KMS-11 (cell line): ENCODE measurements at regions not wholly inside any gene's neighbourhood (a gene's known extent, or its start where the extent isn't known, plus 50 kb on each side); places are given as distances from the start of the nearest gene placed in this dataset.

ENCODE experiments used
- H2AFZ ChIP-seq: fragments of 200-600 bp; sonication (generic); 2 replicates; pipeline ENCODE4 v1.6.1; 2016; ENCODE audit warnings: antibody characterized with exemption, mixed run types, low read depth
- H3K27ac ChIP-seq: fragments of 200-600 bp; sonication (generic); 2 replicates; pipeline ENCODE4 v1.6.1; 2016; ENCODE audit warnings: mild to moderate bottlenecking, mixed run types
- H3K27me3 ChIP-seq: fragments of 200-600 bp; sonication (generic); 2 replicates; pipeline ENCODE4 v1.6.1; 2017; ENCODE audit warnings: mild to moderate bottlenecking, low read depth, mixed run types, moderate library complexity; ENCODE audit not compliant: insufficient read depth
- H3K36me3 ChIP-seq: fragments of 200-600 bp; sonication (generic); 2 replicates; pipeline ENCODE4 v1.6.1; 2017; ENCODE audit warnings: mild to moderate bottlenecking, mixed run types; ENCODE audit not compliant: insufficient read depth
- H3K4me1 ChIP-seq: fragments of 200-600 bp; sonication (generic); 2 replicates; pipeline ENCODE4 v1.6.1; 2016; ENCODE audit warnings: mild to moderate bottlenecking, low read depth, mixed run types; ENCODE audit not compliant: poor library complexity, severe bottlenecking
- H3K4me2 ChIP-seq: fragments of 200-600 bp; sonication (generic); 2 replicates; pipeline ENCODE4 v1.7.0; 2016; ENCODE audit warnings: mild to moderate bottlenecking, mixed run types
- H3K4me3 ChIP-seq: fragments of 200-600 bp; sonication (generic); IDR thresholded peaks from 2 replicates; pipeline ENCODE4 v1.6.1; 2017; ENCODE audit warnings: low read depth, low read length, mixed read lengths; ENCODE audit not compliant: insufficient read depth
- H3K79me2 ChIP-seq: fragments of 200-600 bp; sonication (generic); 2 replicates; pipeline ENCODE4 v1.6.1; 2016; ENCODE audit warnings: low read depth, mixed run types; ENCODE audit not compliant: insufficient read depth
- H3K9ac ChIP-seq: fragments of 200-600 bp; sonication (generic); 2 replicates; pipeline ENCODE4 v1.6.1; 2016; ENCODE audit warnings: mild to moderate bottlenecking, mixed run types
- H4K20me1 ChIP-seq: fragments of 200-600 bp; sonication (generic); 2 replicates; pipeline ENCODE4 v1.6.1; 2016; ENCODE audit warnings: mild to moderate bottlenecking, mixed run types; ENCODE audit not compliant: insufficient read depth
- TF ChIP-seq, protein P1 (sequence below): fragments of 200-600 bp; sonication (generic); conservative IDR thresholded peaks from 2 replicates; pipeline ENCODE4 v1.6.1; 2017; ENCODE audit warnings: low read depth, mild to moderate bottlenecking, antibody characterized with exemption, low read length, moderate library complexity, mixed read lengths

GRCh38 chr12:23197266-23197665 is 572.3 kb downstream of the ETNK1 start:
- H3K27ac ChIP-seq: no peak overlapping the region
- no peaks in the 10 kb centered on the region for H3K4me1 ChIP-seq
- no peaks in the 10 kb centered on the region for H3K36me3 ChIP-seq
- H3K79me2 ChIP-seq: no peaks in the 10 kb centered on the region
- no peak overlapping the region for H3K9ac ChIP-seq
- no peak overlapping the region for H2AFZ ChIP-seq
- no peak overlapping the region for H3K4me2 ChIP-seq
- H3K27me3 ChIP-seq: no peaks in the 10 kb centered on the region
- H4K20me1 ChIP-seq: no peaks in the 10 kb centered on the region
- no peak overlapping the region for H3K4me3 ChIP-seq
- TF ChIP-seq, protein P1, sequence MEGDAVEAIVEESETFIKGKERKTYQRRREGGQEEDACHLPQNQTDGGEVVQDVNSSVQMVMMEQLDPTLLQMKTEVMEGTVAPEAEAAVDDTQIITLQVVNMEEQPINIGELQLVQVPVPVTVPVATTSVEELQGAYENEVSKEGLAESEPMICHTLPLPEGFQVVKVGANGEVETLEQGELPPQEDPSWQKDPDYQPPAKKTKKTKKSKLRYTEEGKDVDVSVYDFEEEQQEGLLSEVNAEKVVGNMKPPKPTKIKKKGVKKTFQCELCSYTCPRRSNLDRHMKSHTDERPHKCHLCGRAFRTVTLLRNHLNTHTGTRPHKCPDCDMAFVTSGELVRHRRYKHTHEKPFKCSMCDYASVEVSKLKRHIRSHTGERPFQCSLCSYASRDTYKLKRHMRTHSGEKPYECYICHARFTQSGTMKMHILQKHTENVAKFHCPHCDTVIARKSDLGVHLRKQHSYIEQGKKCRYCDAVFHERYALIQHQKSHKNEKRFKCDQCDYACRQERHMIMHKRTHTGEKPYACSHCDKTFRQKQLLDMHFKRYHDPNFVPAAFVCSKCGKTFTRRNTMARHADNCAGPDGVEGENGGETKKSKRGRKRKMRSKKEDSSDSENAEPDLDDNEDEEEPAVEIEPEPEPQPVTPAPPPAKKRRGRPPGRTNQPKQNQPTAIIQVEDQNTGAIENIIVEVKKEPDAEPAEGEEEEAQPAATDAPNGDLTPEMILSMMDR: no peak

DNA sequence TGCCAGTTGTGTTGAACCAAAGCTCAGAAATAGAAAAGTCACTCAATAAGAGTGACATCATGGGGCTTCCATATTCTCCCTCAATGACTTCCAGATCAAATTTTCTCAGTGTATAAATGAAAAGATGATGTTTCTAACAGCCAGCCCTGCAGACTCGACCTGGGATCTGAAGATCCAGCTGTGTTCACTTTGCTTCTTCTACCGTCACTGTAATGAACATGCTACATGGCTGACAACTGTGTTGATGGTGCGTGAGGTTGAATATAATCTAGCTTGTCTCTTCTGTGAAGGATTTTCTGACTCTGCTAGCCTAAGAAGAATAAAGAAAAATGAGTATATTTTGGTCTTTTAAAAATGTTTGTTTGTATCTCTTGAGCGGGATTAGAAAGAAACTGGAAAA is 577.8 kb downstream of the ETNK1 start:
- Histone ChIP-seq H2AFZ (no peak overlapping the region), H3K27ac (no peak overlapping the region), H3K27me3 (no peaks in the 10 kb centered on the region), H3K79me2 (no peaks in the 10 kb centered on the region), H3K9ac (no peak overlapping the region), H3K4me1 (no peaks in the 10 kb centered on the region), H3K4me2 (no peak overlapping the region), H4K20me1 (no peaks in the 10 kb centered on the region), H3K4me3 (no peak overlapping the region), H3K36me3 (no peaks in the 10 kb centered on the region)
- TF ChIP-seq, protein P1: no peak

GRCh38 chr12:23204933-23205778 is 580.2 kb downstream of the ETNK1 start:
- H3K4me3 ChIP-seq: no peak overlapping the region
- TF ChIP-seq, protein P1: peak; percentile 89
- no peak overlapping the region for H3K27ac ChIP-seq

DNA sequence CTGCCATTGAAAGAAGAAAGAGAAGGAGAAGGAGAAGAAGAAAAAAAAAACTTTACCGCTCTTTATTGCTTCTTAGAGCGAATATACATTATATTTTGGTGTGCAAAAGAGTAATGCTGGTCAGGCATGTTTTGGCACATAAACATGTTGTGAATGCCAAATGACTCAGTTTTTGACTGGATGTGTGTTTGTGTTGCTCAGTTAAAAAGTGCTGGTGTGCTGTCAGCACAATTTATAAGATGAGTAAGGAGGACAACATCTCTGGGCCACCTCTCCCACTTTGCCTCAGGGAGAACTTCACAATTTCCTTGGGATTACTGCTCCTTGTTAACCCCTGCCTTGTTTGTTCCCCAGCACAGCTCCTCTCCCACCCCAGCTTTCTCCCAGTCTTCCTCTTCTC is 584.8 kb downstream of the ETNK1 start:
- Histone ChIP-seq H2AFZ (no peak overlapping the region), H4K20me1 (no peaks in the 10 kb centered on the region), H3K4me3 (no peak overlapping the region), H3K9ac (no peak overlapping the region), H3K27ac (no peak overlapping the region), H3K79me2 (no peaks in the 10 kb centered on the region), H3K4me2 (no peak overlapping the region), H3K4me1 (no peaks in the 10 kb centered on the region), H3K27me3 (no peaks in the 10 kb centered on the region), H3K36me3 (no peaks in the 10 kb centered on the region)
- TF ChIP-seq, protein P1: no peak

More at GRCh38 chr12:23204933-23205778, 580.2 kb downstream of the ETNK1 start:
- Histone ChIP-seq H3K79me2 (no peaks in the 10 kb centered on the region), H3K27me3 (no peaks in the 10 kb centered on the region), H3K9ac (no peak overlapping the region), H2AFZ (no peak overlapping the region), H4K20me1 (no peaks in the 10 kb centered on the region), H3K4me2 (no peak overlapping the region), H3K36me3 (no peaks in the 10 kb centered on the region), H3K4me1 (no peaks in the 10 kb centered on the region)
